Liver (tissue), 8 donors: ENCODE measurements at regions not wholly inside any gene's neighbourhood (a gene's known extent, or its start where the extent isn't known, plus 50 kb on each side); places are given as distances from the start of the nearest gene placed in this dataset.

Experiments used
- DNase-seq: peaks from one replicate; pipeline ENCODE4 v3.0.0-alpha.2; 2017; ENCODE audit warnings: low spot score
- H3K27ac ChIP-seq, 2 donors: one replicate each; pipeline ENCODE4 v1.7.0; 2013; ENCODE audit warnings: inconsistent platforms in 2 of 2, low read length in 2 of 2, control low read depth in 1 of 2, low read depth in 1 of 2, mild to moderate bottlenecking in 1 of 2
- H3K27me3 ChIP-seq, 4 donors: one replicate each; pipeline versions ENCODE4 v1.6.1 to v1.7.0; 2013; ENCODE audit warnings: low read length in 3 of 4, inconsistent platforms in 1 of 4, mild to moderate bottlenecking in 1 of 4, moderate library complexity in 1 of 4; ENCODE audit not compliant: control insufficient read depth in 4 of 4, insufficient read depth in 4 of 4
- H3K36me3 ChIP-seq, 4 donors: one replicate each; pipeline versions ENCODE4 v1.6.1 to v1.7.0; 2013; ENCODE audit warnings: low read length in 3 of 4, mild to moderate bottlenecking in 3 of 4, low read depth in 1 of 4, moderate library complexity in 1 of 4; ENCODE audit not compliant: control insufficient read depth in 4 of 4, insufficient read depth in 3 of 4
- H3K4me1 ChIP-seq, 4 donors: one replicate each; pipeline versions ENCODE4 v1.6.1 to v1.7.0; 2013; ENCODE audit warnings: low read length in 3 of 4, mild to moderate bottlenecking in 3 of 4, moderate library complexity in 1 of 4; ENCODE audit not compliant: control insufficient read depth in 4 of 4, insufficient read depth in 4 of 4
- H3K4me3 ChIP-seq, 3 donors: one replicate each; pipeline versions ENCODE4 v1.6.1 to v1.7.0; 2013; ENCODE audit warnings: low read length in 3 of 3, control low read depth in 1 of 3, low read depth in 1 of 3, mild to moderate bottlenecking in 1 of 3
- H3K9ac ChIP-seq, 2 donors: one replicate each; pipeline ENCODE4 v1.7.0; 2013; ENCODE audit warnings: low read length in 2 of 2, mild to moderate bottlenecking in 2 of 2, moderate library complexity in 2 of 2, control low read depth in 1 of 2, low read depth in 1 of 2
- H3K9me3 ChIP-seq, 4 donors: one replicate each; pipeline versions ENCODE4 v1.6.1 to v1.7.0; 2013; ENCODE audit warnings: low read length in 3 of 4; ENCODE audit not compliant: control insufficient read depth in 4 of 4
- EGR1 ChIP-seq, 2 donors: IDR thresholded peaks; 2 replicates each; pipeline ENCODE4 v1.6.1; 2016 to 2018; ENCODE audit warnings: antibody characterized with exemption in 2 of 2, low read depth in 2 of 2
- FOXA1 ChIP-seq: IDR thresholded peaks from 2 replicates; pipeline ENCODE4 v1.6.1; 2016; ENCODE audit warnings: antibody characterized with exemption
- FOXA2 ChIP-seq: IDR thresholded peaks from 2 replicates; pipeline ENCODE4 v1.6.1; 2016; ENCODE audit warnings: antibody characterized with exemption
- GABPA ChIP-seq, 2 donors: IDR thresholded peaks in 1 of 2; conservative IDR thresholded peaks in 1 of 2; 2 replicates each; pipeline ENCODE4 v1.6.1; 2016; ENCODE audit warnings: antibody characterized with exemption in 2 of 2, mild to moderate bottlenecking in 1 of 2, moderate library complexity in 1 of 2
- HNF4A ChIP-seq, 2 donors: conservative IDR thresholded peaks; 2 replicates each; pipeline ENCODE4 v1.6.1; 2016; ENCODE audit warnings: antibody characterized with exemption in 2 of 2, mild to moderate bottlenecking in 2 of 2
- HNF4G ChIP-seq: IDR thresholded peaks from 2 replicates; pipeline ENCODE4 v1.6.1; 2016; ENCODE audit warnings: antibody characterized with exemption
- JUND ChIP-seq, 2 donors: IDR thresholded peaks; 2 replicates each; pipeline ENCODE4 v1.6.1; 2016; ENCODE audit warnings: antibody characterized with exemption in 2 of 2
- NR2F2 ChIP-seq: IDR thresholded peaks from 2 replicates; pipeline ENCODE4 v1.6.1; 2016; ENCODE audit warnings: antibody characterized with exemption
- RAD21 ChIP-seq, 2 donors: IDR thresholded peaks; 2 replicates each; pipeline ENCODE4 v1.6.1; 2016; ENCODE audit warnings: antibody characterized with exemption in 2 of 2, mild to moderate bottlenecking in 2 of 2
- REST ChIP-seq: IDR thresholded peaks from 2 replicates; pipeline ENCODE4 v1.6.1; 2016; ENCODE audit warnings: antibody characterized with exemption, mild to moderate bottlenecking
- RXRA ChIP-seq, 2 donors: IDR thresholded peaks; 2 replicates each; pipeline ENCODE4 v1.6.1; 2017 to 2018; ENCODE audit warnings: antibody characterized with exemption in 2 of 2, mild to moderate bottlenecking in 1 of 2
- SP1 ChIP-seq: IDR thresholded peaks from 2 replicates; pipeline ENCODE4 v1.6.1; 2018; ENCODE audit warnings: antibody characterized with exemption, mild to moderate bottlenecking
- TAF1 ChIP-seq: conservative IDR thresholded peaks from 2 replicates; pipeline ENCODE4 v1.6.1; 2016; ENCODE audit warnings: antibody characterized with exemption, mild to moderate bottlenecking
- YY1 ChIP-seq: IDR thresholded peaks from 2 replicates; pipeline ENCODE4 v1.6.1; 2016; ENCODE audit warnings: antibody characterized with exemption, mild to moderate bottlenecking
- WGBS: extraction: QIAGEN DNeasy Blood & Tissue Kit; methylation state at CpG from one replicate; pipeline ENCODE4 v1.1.7; 2013; 5-methylcytosine and 5-hydroxymethylcytosine counted together
- TF ChIP-seq, protein P1 (sequence below): IDR thresholded peaks from 2 replicates; pipeline ENCODE4 v1.6.1; 2016; ENCODE audit warnings: antibody characterized with exemption
- TF ChIP-seq, protein P2 (sequence below): fragments of 150-350 bp; IDR thresholded peaks from 2 replicates; pipeline ENCODE4 v1.5.1; 2017; ENCODE audit warnings: improper control_type of control experiment, low read depth, low read length; ENCODE audit not compliant: missing input control
- TF ChIP-seq, protein P3 (sequence below): IDR thresholded peaks from 2 replicates; pipeline ENCODE4 v1.6.1; 2016; ENCODE audit warnings: antibody characterized with exemption
- TF ChIP-seq, protein P4 (sequence below): IDR thresholded peaks from 2 replicates; pipeline ENCODE4 v1.6.1; 2016; ENCODE audit warnings: antibody characterized with exemption
- donor health status: healthy.
- donor health status: healthy.
- donor health status: healthy.
- donor health status: healthy.
- donor health status: healthy.

DNA sequence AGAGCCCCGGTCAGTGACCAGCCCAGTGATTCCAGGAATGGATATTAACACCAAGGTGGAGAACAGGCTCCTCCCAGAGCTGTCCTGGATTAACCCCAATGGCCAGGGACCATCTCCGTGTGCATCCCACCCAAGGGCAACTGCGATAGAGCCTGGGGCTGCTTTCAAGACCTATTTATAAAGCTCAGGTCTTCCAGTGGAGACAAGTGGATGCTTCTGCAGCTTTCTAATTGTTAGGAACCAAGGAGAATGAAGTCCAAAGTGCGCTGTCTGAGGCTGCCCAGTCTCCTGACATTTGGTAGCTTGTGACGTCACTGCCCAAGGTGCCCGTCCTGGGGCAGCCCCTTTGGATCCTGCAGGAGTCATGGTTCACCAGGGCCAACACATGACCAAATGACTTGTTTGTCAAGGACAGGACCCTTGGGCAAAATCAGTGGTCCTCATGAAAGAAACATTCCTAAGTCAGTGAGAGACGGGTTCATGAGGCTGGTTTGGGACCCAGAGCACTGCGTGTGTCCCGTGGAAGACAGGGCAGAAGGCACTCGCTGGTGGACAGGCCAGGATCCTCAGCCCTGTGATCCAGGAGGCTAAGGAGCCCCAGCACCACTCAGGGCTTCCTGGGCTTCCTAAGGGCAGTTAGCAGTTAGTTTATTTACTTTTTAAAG lies 174.9 kb downstream of the ANKRD60 start:
- H3K9me3 ChIP-seq, result peaks cover 0 to 7% (median 3%) of the 10 kb centered on the region in 4 donors
- no peak overlapping the region for H3K27ac ChIP-seq
- H3K27me3 ChIP-seq, result peaks cover 0 to 8% (median 0%) of the 10 kb centered on the region in 4 donors
- TF ChIP-seq FOXA2, result no peak
- no peak for TF ChIP-seq JUND (IDR thresholded peaks at IDR 0.05)
- no peak for TF ChIP-seq HNF4G
- TF ChIP-seq YY1, result no peak
- TF ChIP-seq FOXA1, result no peak
- TF ChIP-seq, protein P1, sequence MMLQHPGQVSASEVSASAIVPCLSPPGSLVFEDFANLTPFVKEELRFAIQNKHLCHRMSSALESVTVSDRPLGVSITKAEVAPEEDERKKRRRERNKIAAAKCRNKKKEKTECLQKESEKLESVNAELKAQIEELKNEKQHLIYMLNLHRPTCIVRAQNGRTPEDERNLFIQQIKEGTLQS, result no peak
- TF ChIP-seq SP1, result no peak
- TF ChIP-seq EGR1 (IDR thresholded peaks at IDR 0.05; ENCODE audit: low read depth in 2 of 2), result no peak
- TF ChIP-seq RAD21 (IDR thresholded peaks at IDR 0.05), result no peak
- TF ChIP-seq, protein P2, sequence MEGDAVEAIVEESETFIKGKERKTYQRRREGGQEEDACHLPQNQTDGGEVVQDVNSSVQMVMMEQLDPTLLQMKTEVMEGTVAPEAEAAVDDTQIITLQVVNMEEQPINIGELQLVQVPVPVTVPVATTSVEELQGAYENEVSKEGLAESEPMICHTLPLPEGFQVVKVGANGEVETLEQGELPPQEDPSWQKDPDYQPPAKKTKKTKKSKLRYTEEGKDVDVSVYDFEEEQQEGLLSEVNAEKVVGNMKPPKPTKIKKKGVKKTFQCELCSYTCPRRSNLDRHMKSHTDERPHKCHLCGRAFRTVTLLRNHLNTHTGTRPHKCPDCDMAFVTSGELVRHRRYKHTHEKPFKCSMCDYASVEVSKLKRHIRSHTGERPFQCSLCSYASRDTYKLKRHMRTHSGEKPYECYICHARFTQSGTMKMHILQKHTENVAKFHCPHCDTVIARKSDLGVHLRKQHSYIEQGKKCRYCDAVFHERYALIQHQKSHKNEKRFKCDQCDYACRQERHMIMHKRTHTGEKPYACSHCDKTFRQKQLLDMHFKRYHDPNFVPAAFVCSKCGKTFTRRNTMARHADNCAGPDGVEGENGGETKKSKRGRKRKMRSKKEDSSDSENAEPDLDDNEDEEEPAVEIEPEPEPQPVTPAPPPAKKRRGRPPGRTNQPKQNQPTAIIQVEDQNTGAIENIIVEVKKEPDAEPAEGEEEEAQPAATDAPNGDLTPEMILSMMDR, result no peak
- TF ChIP-seq, protein P3, sequence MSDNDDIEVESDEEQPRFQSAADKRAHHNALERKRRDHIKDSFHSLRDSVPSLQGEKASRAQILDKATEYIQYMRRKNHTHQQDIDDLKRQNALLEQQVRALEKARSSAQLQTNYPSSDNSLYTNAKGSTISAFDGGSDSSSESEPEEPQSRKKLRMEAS, result no peak
- TF ChIP-seq TAF1, result no peak
- TF ChIP-seq RXRA (IDR thresholded peaks at IDR 0.05), result no peak
- TF ChIP-seq, protein P4, sequence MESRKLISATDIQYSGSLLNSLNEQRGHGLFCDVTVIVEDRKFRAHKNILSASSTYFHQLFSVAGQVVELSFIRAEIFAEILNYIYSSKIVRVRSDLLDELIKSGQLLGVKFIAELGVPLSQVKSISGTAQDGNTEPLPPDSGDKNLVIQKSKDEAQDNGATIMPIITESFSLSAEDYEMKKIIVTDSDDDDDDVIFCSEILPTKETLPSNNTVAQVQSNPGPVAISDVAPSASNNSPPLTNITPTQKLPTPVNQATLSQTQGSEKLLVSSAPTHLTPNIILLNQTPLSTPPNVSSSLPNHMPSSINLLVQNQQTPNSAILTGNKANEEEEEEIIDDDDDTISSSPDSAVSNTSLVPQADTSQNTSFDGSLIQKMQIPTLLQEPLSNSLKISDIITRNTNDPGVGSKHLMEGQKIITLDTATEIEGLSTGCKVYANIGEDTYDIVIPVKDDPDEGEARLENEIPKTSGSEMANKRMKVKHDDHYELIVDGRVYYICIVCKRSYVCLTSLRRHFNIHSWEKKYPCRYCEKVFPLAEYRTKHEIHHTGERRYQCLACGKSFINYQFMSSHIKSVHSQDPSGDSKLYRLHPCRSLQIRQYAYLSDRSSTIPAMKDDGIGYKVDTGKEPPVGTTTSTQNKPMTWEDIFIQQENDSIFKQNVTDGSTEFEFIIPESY, result no peak
- TF ChIP-seq GABPA (IDR thresholded peaks at IDR 0.05 in 1 of 2, conservative IDR thresholded peaks at IDR 0.05 in 1 of 2), result no peak
- TF ChIP-seq NR2F2, result no peak
- TF ChIP-seq REST, result no peak
- TF ChIP-seq HNF4A (conservative IDR thresholded peaks at IDR 0.05), result no peak
- H3K4me1 ChIP-seq, result no peaks in the 10 kb centered on the region
- DNase-seq, result peak; percentile 14
- WGBS, result 79% methylated on average over 10 of the region's 10 CpGs
- no peak overlapping the region for H3K9ac ChIP-seq
- H3K36me3 ChIP-seq, result no peaks in the 10 kb centered on the region
- H3K4me3 ChIP-seq, result no peak overlapping the region
